ENCODE measurements at regions not wholly inside any gene's neighbourhood (a gene's known extent, or its start where the extent isn't known, plus 50 kb on each side); places are given as distances from the start of the nearest gene placed in this dataset.

- DNase-seq (ENCODE audit: low read depth in 1 of 2, low spot score in 2 of 2): no peak
- no peaks in the 10 kb centered on the region for H3K9me3 ChIP-seq (ENCODE audit: insufficient read depth in 2 of 2, low read depth in 1 of 2, low read length in 1 of 2)
- no peaks in the 10 kb centered on the region for H3K4me1 ChIP-seq (replicated peaks in 1 of 4; ENCODE audit: control insufficient read depth in 3 of 4, insufficient read depth in 4 of 4, low read length in 3 of 4)
- H3K18ac ChIP-seq (ENCODE audit: extremely low read depth, low read length): no peak overlapping the region
- no peak overlapping the region for H4K91ac ChIP-seq (replicated peaks; ENCODE audit: insufficient read length, low read length)
- no peak overlapping the region for H2AK5ac ChIP-seq (ENCODE audit: low read depth, low read length)
- no peaks in the 10 kb centered on the region for H3K36me3 ChIP-seq (ENCODE audit: control insufficient read depth in 2 of 4, insufficient read depth in 4 of 4, low read length in 3 of 4)
- no peak overlapping the region for H3K27ac ChIP-seq (ENCODE audit: low read depth, low read length)
- H3K4me3 ChIP-seq (ENCODE audit: extremely low read depth in 1 of 4, insufficient read depth in 2 of 4, low read depth in 3 of 4, low read length in 4 of 4): no peak overlapping the region
- H2BK20ac ChIP-seq (ENCODE audit: low read length): no peak overlapping the region
- no peak overlapping the region for H3K4ac ChIP-seq (replicated peaks; ENCODE audit: insufficient read length, low read depth, low read length)
- no peak overlapping the region for H2BK15ac ChIP-seq (ENCODE audit: low read length)
- H3K4me2 ChIP-seq (ENCODE audit: insufficient read depth in 1 of 2, low read depth in 2 of 2, low read length in 2 of 2): no peak overlapping the region
- H2AFZ ChIP-seq (ENCODE audit: low read length): no peak overlapping the region
- no peaks in the 10 kb centered on the region for H3K79me1 ChIP-seq (ENCODE audit: low read depth, low read length)
- WGBS, 2 experiments (ENCODE audit: extremely low coverage in 1 of 2, insufficient coverage in 1 of 2, insufficient read length in 1 of 2, insufficient replicate concordance in 2 of 2, low coverage in 1 of 2, low lambda C conversion rate in 2 of 2, missing lambda C conversion rate in 1 of 2): 92% methylated on average over 6 of the region's 6 CpGs; no CpG with 5 or more reads in 1 of the 2 experiments
- H3K9ac ChIP-seq (replicated peaks in 1 of 4; ENCODE audit: extremely low read depth in 1 of 4, low read depth in 3 of 4, low read length in 3 of 4): no peak overlapping the region
- H2BK120ac ChIP-seq (replicated peaks; ENCODE audit: low read depth, low read length): no peak overlapping the region
- H3K23ac ChIP-seq (ENCODE audit: insufficient read length): no peak overlapping the region
- POLR2A ChIA-PET (ENCODE audit: partially characterized antibody): no interaction called here
- no peak overlapping the region for H2BK12ac ChIP-seq (ENCODE audit: low read depth, low read length)
- H2BK5ac ChIP-seq (ENCODE audit: low read depth, low read length): no peak overlapping the region
- H4K8ac ChIP-seq (ENCODE audit: extremely low read depth, insufficient read depth, low read length): no peak overlapping the region
- no peak for FAIRE-seq
- no peaks in the 10 kb centered on the region for H4K20me1 ChIP-seq (replicated peaks in 1 of 2; ENCODE audit: control insufficient read depth in 1 of 2, insufficient read depth in 2 of 2, low read length in 2 of 2)
- no peaks in the 10 kb centered on the region for H3K23me2 ChIP-seq (ENCODE audit: low read depth, low read length)
- CTCF ChIA-PET (ENCODE audit: partially characterized antibody): interaction anchor here (0.9 to 3.3 kb wide), 2 partner anchors 13 to 38 kb away, joined by 3 to 23 read pairs; no protein-coding TSS in a partner anchor
- H3K56ac ChIP-seq (replicated peaks; ENCODE audit: insufficient read length, low read depth, low read length): no peak overlapping the region
- no peaks in the 10 kb centered on the region; a peak in 1 of 7 replicates for H3K27me3 ChIP-seq (replicated peaks in 1 of 4; ENCODE audit: control insufficient read depth in 3 of 4, extremely low read depth in 1 of 4, insufficient read depth in 3 of 4, low read length in 3 of 4)
- no peaks in the 10 kb centered on the region for H3K79me2 ChIP-seq (ENCODE audit: control insufficient read depth in 1 of 2, insufficient read depth in 2 of 2, low read length in 2 of 2)
- H4K5ac ChIP-seq (ENCODE audit: insufficient read length, low read depth, low read length): no peak overlapping the region
- H3K14ac ChIP-seq (ENCODE audit: insufficient read length): no peak overlapping the region
- TF ChIP-seq RNF2 (IDR thresholded peaks at IDR 0.05; ENCODE audit: borderline replicate concordance, low read depth, low read length, missing control alignments, poor library complexity, severe bottlenecking) (no peak), CTBP2 (IDR thresholded peaks at IDR 0.05; ENCODE audit: borderline replicate concordance, insufficient read depth, insufficient read length, low read length) (no peak), SRF (IDR thresholded peaks at IDR 0.05; ENCODE audit: low read depth, low read length) (no peak), PHF8 (conservative IDR thresholded peaks at IDR 0.05; ENCODE audit: low read depth, low read length) (no peak), SP1 (IDR thresholded peaks at IDR 0.05; ENCODE audit: low read depth, low read length) (no peak), GTF2F1 (IDR thresholded peaks at IDR 0.05; ENCODE audit: borderline replicate concordance, low read depth, low read length) (no peak), RAD21 (IDR thresholded peaks at IDR 0.05 in 1 of 2, conservative IDR thresholded peaks at IDR 0.05 in 1 of 2; ENCODE audit: low read depth in 2 of 2, low read length in 2 of 2) (no peak), TBP (IDR thresholded peaks at IDR 0.05; ENCODE audit: low read depth, low read length) (no peak), KDM4A (IDR thresholded peaks at IDR 0.05; ENCODE audit: low read depth, low read length, severe bottlenecking) (no peak), BCL11A (IDR thresholded peaks at IDR 0.05; ENCODE audit: low read depth in 2 of 2, low read length in 2 of 2) (no peak), CHD2 (IDR thresholded peaks at IDR 0.05; ENCODE audit: low read length) (no peak), MAFK (IDR thresholded peaks at IDR 0.05; ENCODE audit: low read depth, low read length) (no peak), EGR1 (IDR thresholded peaks at IDR 0.05; ENCODE audit: borderline replicate concordance, low read depth, low read length) (no peak), BRCA1 (IDR thresholded peaks at IDR 0.05; ENCODE audit: low read depth, low read length) (no peak), KDM1A (IDR thresholded peaks at IDR 0.05; ENCODE audit: borderline replicate concordance, low read length) (no peak)
Measured at GRCh38 chr1:101316256-101316655, 79.4 kb downstream of the S1PR1 start.
